NCI-H1048 (cell line): ENCODE measurements at regions not wholly inside any gene's neighbourhood (a gene's known extent, or its start where the extent isn't known, plus 50 kb on each side); places are given as distances from the start of the nearest gene placed in this dataset.
"Not testable (repeated sequence)": the region's sequence is repeated elsewhere in the genome, so short reads cannot be mapped to it uniquely, and the experiment has no call there.

Experiments
- DNase-seq: peaks from one replicate; lab custom pipeline; 2025; lab: John Stamatoyannopoulos, UW

DNA sequence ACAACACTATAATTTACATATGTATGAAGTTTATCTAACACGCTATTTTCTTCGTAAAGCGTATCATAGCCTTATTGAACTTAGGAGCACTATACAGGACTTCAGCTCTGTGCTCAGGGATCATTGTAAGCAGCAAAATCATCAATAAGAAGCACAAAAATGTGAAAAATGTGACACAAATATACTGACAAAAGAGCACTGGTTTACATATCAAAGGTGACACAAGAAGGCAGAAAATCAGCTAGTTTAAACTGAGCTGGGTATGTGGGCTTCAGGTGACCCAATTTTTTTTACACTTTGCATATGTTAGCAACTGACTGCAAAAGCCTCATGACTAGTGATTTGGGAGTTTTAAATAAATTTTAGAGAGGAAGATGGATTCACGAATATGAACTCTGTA is 215.2 kb upstream of the CHORDC1 start:
- DNase-seq = no peak

DNA sequence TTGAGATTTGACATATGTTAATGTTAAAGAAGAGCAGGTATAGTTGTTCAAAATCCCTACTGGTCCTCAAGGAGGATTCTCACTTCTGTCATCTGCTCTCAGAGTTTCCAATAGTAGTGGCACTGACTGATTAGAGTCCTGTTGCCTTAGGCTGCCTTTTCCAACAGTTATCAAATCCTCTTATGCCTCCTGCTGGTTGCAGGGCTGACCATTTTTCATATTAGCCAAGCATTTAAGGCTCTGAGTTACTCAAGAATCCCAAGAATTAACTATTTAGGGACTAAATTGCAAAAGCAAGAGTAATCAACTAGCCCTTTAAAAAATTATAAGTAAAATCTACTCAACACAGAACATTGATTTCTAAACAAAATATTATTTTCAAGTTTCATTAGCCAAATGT is 212.0 kb upstream of the CHORDC1 start:
- DNase-seq = no peak

DNA sequence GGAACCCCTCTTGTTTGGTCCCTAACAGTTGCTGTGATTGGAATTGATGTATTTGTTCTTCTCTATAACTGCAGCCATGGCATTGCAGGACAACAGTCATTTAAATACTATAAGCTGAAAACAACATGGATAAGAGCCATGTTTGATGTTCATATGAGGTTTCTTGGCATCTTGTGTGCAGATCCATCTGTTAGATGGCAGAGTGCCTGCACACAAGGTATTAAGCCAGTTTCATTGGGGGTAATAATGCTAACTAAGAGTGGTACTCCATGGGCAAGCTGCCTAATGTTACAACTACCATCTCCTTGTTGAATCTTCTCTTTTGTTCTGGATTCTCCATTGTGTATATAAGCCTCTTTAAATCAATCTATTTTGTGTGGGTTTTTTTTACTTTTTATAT is 206.0 kb upstream of the CHORDC1 start:
- DNase-seq = no peak

DNA sequence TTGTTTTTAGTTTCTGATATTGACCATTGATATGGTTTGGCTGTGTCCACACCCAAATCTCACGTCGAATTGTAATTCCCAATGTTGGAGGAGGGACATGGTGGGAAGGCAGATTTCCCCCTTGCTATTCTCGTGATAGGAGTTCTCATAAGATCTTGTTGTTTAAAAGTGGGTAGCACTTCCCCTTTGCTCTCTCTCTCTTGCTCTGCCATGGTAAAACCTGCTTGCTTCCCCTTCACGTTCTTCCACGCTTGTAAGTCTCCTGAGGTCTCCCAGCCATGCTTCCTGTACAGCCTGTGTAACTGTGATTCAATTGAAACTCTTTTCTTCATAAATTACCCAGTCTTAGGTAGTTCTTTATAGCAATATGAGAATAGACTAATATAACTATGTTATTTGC is 203.6 kb upstream of the CHORDC1 start:
- no peak for DNase-seq

DNA sequence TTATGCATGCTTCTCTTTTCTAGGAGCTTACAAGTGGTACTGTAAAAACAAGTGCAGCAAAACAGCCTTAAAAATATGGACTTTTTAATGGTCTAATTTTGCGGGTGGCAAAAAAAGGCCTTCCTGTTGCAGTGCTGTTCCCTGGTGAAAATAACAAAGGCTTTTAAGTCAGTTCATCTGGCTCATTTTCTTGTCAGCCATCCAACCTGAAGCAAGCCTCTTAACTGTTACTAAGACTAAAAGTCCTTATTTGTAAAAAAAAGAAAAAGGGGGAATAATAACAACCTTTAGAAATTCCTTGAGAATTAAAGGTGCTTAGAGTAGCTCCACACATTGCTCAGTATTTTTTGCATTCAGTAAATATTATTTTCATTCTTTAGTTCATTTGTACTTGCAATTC is 200.5 kb upstream of the CHORDC1 start:
- DNase-seq = no peak

DNA sequence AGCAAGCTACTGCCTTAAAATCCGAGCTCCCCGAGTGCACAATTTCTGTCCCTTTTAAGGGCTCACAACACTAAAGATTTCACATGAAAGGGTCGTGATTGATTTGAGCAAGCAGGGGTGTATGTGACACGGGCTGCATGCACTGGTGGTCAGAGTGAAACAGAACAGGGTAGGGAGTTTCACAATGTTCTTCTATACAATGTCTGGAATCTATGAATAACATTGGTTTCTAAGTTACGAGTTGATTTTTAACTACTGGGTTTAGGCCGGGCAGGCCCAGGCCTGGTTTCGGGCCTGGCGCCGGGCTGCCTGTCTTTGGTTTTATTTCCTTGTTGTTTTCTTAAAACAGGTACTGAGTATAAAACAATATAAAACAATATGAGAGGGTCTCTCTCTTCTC is 199.9 kb upstream of the CHORDC1 start:
- DNase-seq = not testable (repeated sequence)

DNA sequence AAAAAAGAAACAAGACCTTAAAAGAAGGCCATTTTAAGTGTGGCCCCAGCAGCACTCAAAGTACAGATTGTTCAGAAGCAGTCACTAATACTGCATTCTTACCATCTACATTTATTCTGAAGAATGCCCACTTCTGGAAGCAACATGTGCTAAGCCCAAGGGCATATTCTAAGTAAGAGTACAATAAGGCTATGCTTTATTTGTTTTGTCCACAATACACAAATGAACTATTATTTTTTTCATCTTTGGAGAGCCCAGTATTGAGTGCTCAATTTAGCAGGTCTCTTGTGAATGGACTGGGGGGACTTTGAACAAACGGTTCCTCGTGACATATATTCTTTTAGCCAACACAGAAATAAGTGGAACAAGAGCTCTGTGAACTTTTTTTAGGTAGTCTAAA is 191.4 kb upstream of the CHORDC1 start:
- no peak for DNase-seq

DNA sequence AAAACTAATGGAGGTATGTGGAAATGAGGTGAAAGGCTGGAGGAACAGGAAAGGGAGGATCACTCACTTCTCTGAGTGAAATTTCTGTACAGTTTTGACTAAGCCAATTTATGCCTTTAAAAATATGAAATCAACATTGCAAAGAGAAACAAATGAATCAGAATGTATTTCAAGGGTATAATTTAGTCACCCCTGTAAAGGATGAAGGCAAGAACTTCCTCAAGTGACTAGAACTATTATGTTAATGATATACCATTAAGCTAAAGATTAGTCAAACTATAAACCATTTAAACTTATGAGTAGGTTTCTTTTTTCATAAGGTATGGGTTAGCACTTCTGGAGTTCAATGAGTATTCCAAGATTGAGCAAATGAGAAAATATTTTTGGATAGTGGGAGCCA is 184.5 kb upstream of the CHORDC1 start:
- DNase-seq = no peak

DNA sequence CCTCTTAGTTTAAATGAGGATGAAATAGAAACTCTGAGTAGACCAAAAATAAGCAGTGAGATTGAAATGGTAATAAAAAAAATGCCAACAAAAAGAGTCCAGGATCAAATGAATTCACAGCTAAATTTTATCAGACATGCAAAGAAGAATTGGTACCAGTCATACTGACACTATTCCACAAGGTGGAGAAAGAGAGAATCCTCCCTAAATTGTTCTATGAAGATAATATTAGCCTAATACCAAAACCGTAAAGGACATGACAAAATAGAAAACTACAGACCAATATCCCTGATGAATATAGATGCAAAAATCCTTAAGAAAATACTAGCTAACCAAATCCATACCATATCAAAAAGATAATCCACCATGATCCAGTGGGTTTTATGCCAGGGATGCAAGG is 169.8 kb upstream of the CHORDC1 start:
- no peak for DNase-seq

DNA sequence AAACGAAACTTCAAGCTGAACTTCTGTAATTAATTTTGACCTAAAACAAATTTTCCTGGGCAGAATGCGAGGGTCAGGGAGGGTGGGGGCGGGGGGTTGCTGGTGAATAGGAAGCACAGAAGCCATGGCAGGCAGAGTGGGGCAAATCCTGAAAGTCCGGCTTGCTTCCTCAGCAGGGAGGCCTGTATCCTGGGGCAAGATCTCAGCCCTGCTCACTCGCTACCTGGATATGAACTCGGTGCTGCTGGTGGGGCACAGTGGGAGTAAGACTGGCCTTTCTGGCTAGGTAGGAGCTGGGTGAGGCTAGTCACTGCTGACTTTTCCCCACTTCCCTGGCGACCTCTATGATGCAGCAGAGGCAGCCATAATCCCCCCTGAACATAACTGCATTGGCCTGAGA is 168.9 kb upstream of the CHORDC1 start:
- no peak for DNase-seq

DNA sequence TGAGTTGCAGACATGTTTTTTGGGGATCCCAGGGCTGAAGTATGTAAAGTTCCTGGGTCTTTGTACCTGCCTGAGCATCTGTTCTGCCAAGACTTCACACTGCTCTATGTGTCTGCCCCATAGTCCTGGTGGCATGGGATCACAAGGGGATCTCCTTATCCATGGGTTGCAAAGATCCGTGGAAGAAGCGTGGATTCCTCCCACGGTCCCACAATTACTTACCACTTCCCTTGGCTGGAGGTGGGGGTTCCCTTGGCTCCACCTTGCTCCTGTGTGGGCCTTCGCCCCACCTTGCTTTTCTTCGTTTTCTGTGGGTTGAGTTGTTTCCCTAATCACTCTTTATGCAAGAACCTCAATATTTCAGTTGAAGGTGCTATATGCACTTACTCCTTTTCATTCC is 157.4 kb upstream of the CHORDC1 start:
- DNase-seq = no peak

DNA sequence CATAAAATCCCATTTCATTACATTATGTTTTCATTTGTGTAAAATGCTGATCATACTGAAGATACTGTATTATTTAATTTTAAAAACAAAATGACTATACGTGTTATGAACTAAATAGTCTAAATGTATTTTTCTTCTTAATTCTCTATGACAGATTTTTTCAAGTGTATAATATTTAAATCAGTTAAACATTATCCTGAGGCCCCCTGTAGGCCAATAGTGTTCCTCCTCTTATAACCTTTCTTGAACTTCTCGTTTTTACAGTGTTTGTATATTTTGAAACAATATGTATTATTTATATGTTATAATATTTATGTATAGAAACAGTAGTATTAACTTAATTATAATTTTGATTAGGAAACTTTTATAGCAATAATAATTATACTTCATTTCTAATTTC is 151.1 kb upstream of the CHORDC1 start:
- DNase-seq = no peak

DNA sequence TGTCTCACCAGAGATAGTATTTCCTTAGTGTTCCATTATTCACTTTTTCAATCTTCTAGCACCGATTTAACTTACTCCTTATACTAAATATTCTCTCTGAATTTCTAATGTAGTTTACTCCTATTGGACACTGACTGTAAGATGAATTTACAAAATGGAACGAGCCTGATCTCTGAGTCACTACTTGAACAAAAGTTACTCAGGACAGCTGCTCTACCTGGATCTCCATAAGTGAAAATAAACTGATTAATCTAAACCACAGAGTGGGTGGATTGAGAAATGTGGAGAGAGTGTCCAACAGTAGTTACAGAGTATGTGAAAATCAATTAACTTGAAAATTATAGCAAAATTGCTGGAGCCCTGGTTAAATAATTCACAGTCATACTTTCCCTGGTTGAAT is 141.7 kb upstream of the CHORDC1 start:
- no peak for DNase-seq

DNA sequence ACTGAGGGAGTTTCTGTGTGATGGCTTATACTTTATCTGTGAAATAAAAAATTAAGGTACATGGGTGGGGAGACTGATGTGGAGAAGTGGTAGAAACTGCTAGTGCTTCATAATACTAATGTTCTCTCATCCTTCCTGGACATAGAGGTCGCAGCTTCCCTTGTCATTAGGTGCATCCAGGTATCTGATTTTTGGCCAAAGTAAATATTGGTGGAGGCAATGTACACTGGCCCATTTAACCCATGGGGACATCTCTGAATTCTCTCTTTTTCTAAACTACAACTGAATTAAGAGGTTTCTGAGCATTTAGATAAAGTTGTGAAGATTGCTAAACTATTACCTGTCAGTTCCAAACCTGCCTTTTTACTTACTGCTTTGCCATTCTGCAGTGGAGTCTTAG is 140.9 kb upstream of the CHORDC1 start:
- DNase-seq = no peak

DNA sequence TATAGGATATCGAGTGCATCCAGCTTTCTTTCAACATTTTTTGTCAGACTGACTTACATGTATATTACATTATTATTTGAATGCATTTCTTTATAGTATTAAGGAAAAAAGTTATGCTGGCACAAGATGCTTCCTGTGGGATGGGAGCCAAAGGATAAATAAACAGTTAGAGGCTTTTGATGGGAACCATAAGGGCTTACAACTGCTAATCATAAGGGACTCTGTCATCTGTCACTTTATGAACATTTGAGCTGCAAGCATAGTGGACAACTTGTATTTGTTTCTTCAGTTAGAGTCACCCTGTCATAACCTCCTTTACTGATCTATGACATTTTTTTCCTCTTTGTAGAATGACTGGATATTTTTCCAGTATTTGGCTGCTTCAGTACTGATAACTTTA is 132.4 kb upstream of the CHORDC1 start:
- no peak for DNase-seq

DNA sequence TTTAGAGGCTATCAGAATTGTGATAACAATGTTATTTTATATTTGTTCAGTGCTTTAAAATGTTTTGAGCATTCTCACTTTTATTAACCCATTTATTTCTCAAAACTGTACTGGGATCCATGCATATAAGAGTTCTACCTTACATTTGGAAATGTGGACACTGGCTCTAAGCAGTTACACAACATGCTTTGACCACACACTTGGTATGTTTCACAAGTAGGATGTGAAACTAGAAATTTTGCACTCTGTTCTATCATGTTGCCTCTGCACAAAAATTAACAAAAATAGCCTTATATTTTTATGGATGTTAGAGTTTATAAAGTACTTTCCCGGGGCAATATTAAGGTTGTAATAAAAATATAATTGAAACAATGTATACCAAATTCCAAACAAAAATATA is 126.9 kb upstream of the CHORDC1 start:
- no peak for DNase-seq

DNA sequence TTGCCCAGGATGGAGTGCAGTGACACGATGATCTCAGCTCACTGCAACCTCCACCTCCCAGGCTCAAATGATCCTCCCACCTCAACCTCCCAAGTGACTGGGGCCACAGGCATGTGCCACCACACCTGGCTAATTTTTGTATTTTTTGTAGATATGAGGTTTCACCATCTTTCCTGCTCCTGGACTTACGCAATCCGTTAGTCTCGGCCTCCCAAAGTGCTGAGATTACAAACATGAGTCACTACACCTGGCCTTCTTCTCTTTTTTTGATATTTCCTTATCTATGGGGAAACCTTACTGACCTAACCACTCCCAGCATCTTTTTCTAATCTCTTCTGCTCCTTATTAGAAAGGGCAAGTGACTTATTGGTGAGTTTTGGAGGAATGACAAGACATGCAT is 121.7 kb upstream of the CHORDC1 start:
- DNase-seq = no peak

DNA sequence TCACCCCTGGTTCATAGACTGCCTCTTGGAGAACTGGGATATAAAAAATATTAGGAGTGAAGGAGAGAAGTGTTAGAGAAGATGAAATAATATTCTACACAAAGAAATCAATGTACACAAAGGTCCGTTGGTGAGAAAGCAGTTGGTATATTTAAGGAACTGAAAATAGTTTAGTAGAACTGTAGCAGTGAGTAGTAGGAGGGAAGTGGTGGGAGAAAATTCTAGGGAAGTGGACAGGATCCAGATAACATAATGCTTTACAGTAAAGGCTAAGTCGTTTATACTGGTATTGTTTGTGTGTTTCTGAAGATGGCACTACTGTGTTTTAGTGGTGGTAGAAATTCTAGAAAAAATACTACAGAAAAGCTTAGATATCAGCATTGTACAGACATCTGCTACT is 120.8 kb upstream of the CHORDC1 start:
- no peak for DNase-seq

DNA sequence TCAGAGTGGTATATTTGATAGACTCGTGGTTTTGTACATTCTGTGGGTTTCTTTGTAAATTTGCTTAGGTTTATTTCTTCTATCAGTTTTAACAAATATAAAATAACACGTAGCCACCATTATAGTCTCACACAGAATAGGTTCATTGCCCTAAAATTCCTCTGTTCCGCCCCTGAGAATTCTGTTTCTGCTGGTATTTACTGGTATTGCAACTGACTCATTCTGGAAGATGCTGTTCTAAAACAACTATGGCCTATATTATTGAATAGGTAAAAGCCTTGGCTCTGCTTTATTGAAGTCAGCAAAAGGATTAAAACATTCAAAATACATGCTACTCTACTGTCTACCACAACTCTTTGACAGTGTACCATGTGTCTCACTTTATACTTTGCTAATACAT is 119.1 kb upstream of the CHORDC1 start:
- DNase-seq = no peak

DNA sequence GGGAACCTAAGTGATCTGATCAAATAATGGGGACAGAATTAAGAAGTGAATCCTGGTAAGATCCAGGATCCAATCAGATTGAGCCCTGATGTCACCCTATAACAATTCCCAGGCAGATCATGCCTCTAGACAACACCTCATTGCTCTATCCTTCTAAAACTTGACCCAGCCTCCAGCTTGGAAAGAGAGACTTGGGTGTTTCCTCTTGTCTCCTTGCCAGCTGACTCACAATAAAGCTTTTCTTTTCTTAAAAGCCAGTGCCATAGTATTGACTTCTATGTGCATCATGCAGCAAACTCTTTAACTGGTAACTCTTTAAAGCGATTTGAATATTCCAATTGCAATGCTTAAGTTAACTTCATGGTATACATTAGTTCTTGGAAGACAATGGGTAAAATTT is 109.6 kb upstream of the CHORDC1 start:
- no peak for DNase-seq

DNA sequence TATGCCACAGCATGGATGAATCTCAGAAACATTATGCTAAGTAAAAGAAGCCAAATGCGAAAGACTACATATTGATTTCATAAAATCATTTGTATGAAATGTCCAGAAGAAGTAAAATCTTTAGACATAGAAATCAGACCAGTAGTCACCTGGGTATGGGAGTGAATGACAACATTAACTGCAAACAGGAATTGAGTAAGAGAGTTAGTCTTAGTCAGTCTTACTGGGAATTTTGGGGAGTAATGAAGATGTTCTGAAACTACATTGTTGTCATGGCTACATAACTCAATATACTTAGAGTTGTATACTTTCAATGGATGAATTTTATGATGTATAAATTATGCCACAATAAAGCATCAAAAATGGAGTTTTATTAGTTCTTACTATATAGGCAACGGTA is 107.8 kb upstream of the CHORDC1 start:
- DNase-seq = no peak

DNA sequence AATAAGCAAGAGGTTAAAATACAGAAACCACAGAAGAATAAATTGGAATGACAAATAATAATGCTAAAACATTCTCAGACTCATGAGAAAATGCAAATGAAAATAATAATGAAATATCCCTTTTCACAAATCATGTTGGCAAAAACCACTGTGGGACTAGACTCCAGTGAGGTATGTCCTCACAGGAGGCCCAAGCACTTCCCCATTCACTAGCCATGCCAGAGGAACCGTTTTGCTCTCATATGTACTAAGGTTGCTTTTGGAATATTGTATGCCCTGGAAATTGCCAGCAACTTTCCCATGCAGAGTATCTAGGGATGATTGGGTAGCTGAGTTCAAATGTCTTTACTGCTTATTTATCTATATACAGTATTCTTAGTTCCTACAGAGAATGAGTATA is 106.2 kb upstream of the CHORDC1 start:
- no peak for DNase-seq

DNA sequence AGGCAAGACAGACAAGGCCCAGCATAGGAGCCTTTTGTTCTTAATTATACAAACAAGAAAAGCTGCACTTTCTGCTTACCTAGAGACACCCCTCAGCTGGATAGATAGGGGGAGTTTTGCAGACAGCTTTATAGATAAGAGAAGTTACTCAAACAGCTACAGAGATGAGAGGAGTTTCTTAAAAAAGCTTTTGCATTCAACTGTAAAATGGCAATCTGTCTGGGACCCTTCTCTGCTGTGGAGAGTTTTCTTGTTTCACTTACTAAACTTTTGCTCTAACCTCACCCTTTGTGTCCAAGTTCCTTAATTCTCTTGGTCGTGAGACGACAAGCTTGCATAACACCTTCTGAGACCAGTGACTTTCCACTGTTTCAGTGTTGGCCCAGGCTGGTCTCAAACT is 103.8 kb upstream of the CHORDC1 start:
- no peak for DNase-seq

DNA sequence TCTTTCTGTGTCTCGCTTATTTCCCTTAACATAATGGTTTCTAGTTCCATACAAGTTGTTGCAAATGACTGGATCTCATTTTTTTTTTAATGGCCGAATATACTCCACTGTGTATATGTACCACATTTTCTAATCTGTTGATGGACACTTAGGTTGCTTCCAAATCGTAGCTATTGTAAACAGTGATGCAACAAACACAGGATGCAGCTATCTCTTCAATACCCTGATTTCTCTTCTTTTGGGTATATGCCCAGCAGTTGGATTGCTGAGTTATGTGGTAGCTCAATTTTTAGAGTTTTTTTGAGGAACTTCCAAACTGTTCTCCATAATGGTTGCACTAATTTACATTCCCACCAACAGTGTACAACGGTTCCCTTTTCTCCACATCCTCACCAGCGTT is 100.4 kb upstream of the CHORDC1 start:
- DNase-seq = no peak

DNA sequence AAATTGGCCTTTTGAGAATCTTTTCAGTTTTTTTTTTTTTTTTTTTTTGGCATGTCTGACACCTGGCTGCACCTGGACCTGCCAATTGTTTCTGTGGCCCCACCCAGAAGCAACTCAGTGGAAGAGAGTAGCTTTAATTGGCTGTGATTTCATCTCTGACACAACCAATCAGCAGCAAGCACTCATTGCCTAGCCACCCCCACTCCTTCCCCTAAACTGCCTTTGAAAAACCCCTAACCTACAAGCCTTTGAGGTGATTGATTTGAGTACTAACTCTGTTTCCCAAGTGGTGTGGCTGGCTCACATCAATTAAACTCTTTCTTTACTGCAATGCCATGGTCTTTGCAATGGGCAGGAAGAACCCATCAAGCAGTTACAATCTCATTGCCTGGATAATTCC is 98.2 kb upstream of the CHORDC1 start:
- DNase-seq = no peak
